ENCODE measurements at regions not wholly inside any gene's neighbourhood (a gene's known extent, or its start where the extent isn't known, plus 50 kb on each side); places are given as distances from the start of the nearest gene placed in this dataset.

- TF ChIP-seq RCOR1 (IDR thresholded peaks at IDR 0.05; ENCODE audit: insufficient replicate concordance, low read length): no peak
- no peak for TF ChIP-seq POLR2A (IDR thresholded peaks at IDR 0.05; ENCODE audit: low read depth, low read length)
- no peak for TF ChIP-seq CTCF (conservative IDR thresholded peaks at IDR 0.05; ENCODE audit: low read depth, low read length)
- no peak for TF ChIP-seq MAZ (IDR thresholded peaks at IDR 0.05; ENCODE audit: borderline replicate concordance, low read depth, low read length)
- TF ChIP-seq, protein P1, sequence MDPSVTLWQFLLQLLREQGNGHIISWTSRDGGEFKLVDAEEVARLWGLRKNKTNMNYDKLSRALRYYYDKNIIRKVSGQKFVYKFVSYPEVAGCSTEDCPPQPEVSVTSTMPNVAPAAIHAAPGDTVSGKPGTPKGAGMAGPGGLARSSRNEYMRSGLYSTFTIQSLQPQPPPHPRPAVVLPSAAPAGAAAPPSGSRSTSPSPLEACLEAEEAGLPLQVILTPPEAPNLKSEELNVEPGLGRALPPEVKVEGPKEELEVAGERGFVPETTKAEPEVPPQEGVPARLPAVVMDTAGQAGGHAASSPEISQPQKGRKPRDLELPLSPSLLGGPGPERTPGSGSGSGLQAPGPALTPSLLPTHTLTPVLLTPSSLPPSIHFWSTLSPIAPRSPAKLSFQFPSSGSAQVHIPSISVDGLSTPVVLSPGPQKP (IDR thresholded peaks at IDR 0.05; ENCODE audit: borderline replicate concordance, low read depth, low read length): no peak
- no peak for TF ChIP-seq MAFK (IDR thresholded peaks at IDR 0.05; ENCODE audit: low read depth, low read length)
- TF ChIP-seq CEBPB (IDR thresholded peaks at IDR 0.05; ENCODE audit: low read depth, low read length): no peak
- TF ChIP-seq BHLHE40 (IDR thresholded peaks at IDR 0.05; ENCODE audit: low read depth, low read length): no peak
- no peak for TF ChIP-seq NFE2L2 (IDR thresholded peaks at IDR 0.05; ENCODE audit: low read depth, low read length)
- no peak for TF ChIP-seq USF2 (IDR thresholded peaks at IDR 0.05; ENCODE audit: low read depth, low read length)
- TF ChIP-seq CHD1 (IDR thresholded peaks at IDR 0.05; ENCODE audit: low read depth, low read length): no peak
Observed at GRCh38 chr2:2567776-2568175, 236.7 kb upstream of the MYT1L start.
